Ovary (tissue), 7 donors: ENCODE measurements at regions not wholly inside any gene's neighbourhood (a gene's known extent, or its start where the extent isn't known, plus 50 kb on each side); places are given as distances from the start of the nearest gene placed in this dataset.

Source experiments
- DNase-seq, 5 donors: peaks; one replicate each; pipeline ENCODE4 v3.0.0-alpha.2; 2019 to 2020
- H3K27ac ChIP-seq, 2 donors: fragments of 200-600 bp; one replicate each; pipeline versions ENCODE4 v1.5.1 to v1.8.0; 2019 to 2022
- H3K27me3 ChIP-seq: fragments of 200-600 bp; one replicate; pipeline ENCODE4 v1.8.0; 2022
- H3K36me3 ChIP-seq: fragments of 200-600 bp; sonication (generic); one replicate; pipeline ENCODE4 v1.5.1; 2019
- H3K4me1 ChIP-seq: one replicate; pipeline ENCODE4 v1.8.1; 2013; ENCODE audit warnings: mild to moderate bottlenecking, moderate library complexity; ENCODE audit not compliant: insufficient read depth
- H3K4me3 ChIP-seq: fragments of 200-600 bp; sonication (generic); one replicate; pipeline ENCODE4 v1.5.1; 2017
- H3K9me3 ChIP-seq, 2 donors: fragments of 200-600 bp in 1 of 2; sonication (generic) in 1 of 2; one replicate each; pipeline versions ENCODE4 v1.5.1 to v1.8.1; 2013 to 2019; ENCODE audit warnings: mild to moderate bottlenecking in 1 of 2, moderate library complexity in 1 of 2
- EP300 ChIP-seq: sonication (generic); formaldehyde crosslinking; IDR thresholded peaks from one replicate; pipeline ENCODE4 v1.6.1; 2017; ENCODE audit warnings: antibody characterized with exemption
- POLR2A ChIP-seq: fragments of 450-650 bp; IDR thresholded peaks from one replicate; pipeline ENCODE4 v1.6.1; 2017; ENCODE audit warnings: antibody characterized with exemption, mild to moderate bottlenecking, moderate library complexity
- WGBS, 3 donors: extraction: QIAGEN DNeasy Blood & Tissue Kit in 1 of 3; methylation state at CpG; one replicate each; pipeline versions ENCODE4 v1.1.5 to v1.1.7; 2013 to 2017; 5-methylcytosine and 5-hydroxymethylcytosine counted together
- intact Hi-C, 4 donors: fragments of 100-400 bp; cut with DNase I; formaldehyde crosslinking; loops; one replicate each; pipeline versions ENCODE4 v1.11.0 to v1.15.1; 2022 to 2023
- TF ChIP-seq, protein P1 (sequence below), 3 donors: fragments of 450-650 bp in 2 of 3; fragments of 200-600 bp in 1 of 3; IDR thresholded peaks; one replicate each; pipeline versions ENCODE4 v1.5.1 to v1.8.0; 2016 to 2022; ENCODE audit warnings: antibody characterized with exemption in 3 of 3, mild to moderate bottlenecking in 1 of 3
- donor health status: DM: no; HTN: no; CAD: no; lungs with moderate emphysema.
- donor health status: DM: no; HTN: no; CAD: no.
- donor health status: Bipolar disorder and iron deficiency.
- donor health status: DM: no; HTN: no; CAD: no.
- donor health status: DM: yes; HTN: yes; CAD: no.

- 86 to 93% (median 90%) methylated on average over 4 of the region's 4 CpGs for WGBS, 3 donors
Measured at GRCh38 chr19:30703645-30704044, 331.5 kb downstream of the ZNF536 start.

GRCh38 chr19:30701178-30701577, 329.0 kb downstream of the ZNF536 start:
- Histone ChIP-seq H3K4me3 (no peak overlapping the region), H3K27ac (no peak overlapping the region), H3K9me3 (no peaks in the 10 kb centered on the region), H3K4me1 (no peaks in the 10 kb centered on the region), H3K36me3 (no peaks in the 10 kb centered on the region), H3K27me3 (no peaks in the 10 kb centered on the region)
- TF ChIP-seq, protein P1, sequence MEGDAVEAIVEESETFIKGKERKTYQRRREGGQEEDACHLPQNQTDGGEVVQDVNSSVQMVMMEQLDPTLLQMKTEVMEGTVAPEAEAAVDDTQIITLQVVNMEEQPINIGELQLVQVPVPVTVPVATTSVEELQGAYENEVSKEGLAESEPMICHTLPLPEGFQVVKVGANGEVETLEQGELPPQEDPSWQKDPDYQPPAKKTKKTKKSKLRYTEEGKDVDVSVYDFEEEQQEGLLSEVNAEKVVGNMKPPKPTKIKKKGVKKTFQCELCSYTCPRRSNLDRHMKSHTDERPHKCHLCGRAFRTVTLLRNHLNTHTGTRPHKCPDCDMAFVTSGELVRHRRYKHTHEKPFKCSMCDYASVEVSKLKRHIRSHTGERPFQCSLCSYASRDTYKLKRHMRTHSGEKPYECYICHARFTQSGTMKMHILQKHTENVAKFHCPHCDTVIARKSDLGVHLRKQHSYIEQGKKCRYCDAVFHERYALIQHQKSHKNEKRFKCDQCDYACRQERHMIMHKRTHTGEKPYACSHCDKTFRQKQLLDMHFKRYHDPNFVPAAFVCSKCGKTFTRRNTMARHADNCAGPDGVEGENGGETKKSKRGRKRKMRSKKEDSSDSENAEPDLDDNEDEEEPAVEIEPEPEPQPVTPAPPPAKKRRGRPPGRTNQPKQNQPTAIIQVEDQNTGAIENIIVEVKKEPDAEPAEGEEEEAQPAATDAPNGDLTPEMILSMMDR (IDR thresholded peaks at IDR 0.05), result no peak
- no peak for TF ChIP-seq EP300
- no peak for TF ChIP-seq POLR2A
- intact Hi-C loops, result no loop called here
- DNase-seq, result no peak
- 85 to 89% (median 86%) methylated on average over 2 of the region's 2 CpGs for WGBS, 3 donors

More at GRCh38 chr19:30703645-30704044, 331.5 kb downstream of the ZNF536 start:
- no peak for DNase-seq
- TF ChIP-seq EP300, result no peak
- TF ChIP-seq, protein P1 (IDR thresholded peaks at IDR 0.05), result no peak
- TF ChIP-seq POLR2A, result no peak
- intact Hi-C loops, result no loop called here
- no peak overlapping the region for H3K27ac ChIP-seq
- no peaks in the 10 kb centered on the region for H3K27me3 ChIP-seq
- no peak overlapping the region for H3K4me3 ChIP-seq
- no peaks in the 10 kb centered on the region for H3K36me3 ChIP-seq
- no peaks in the 10 kb centered on the region for H3K9me3 ChIP-seq
- no peaks in the 10 kb centered on the region for H3K4me1 ChIP-seq

- TF ChIP-seq, protein P1 (IDR thresholded peaks at IDR 0.05), result no peak
- TF ChIP-seq EP300, result no peak
- TF ChIP-seq POLR2A, result no peak
- no peaks in the 10 kb centered on the region for H3K36me3 ChIP-seq
- intact Hi-C loops, result no loop called here
- H3K4me3 ChIP-seq, result no peak overlapping the region
- DNase-seq, result no peak
- H3K27ac ChIP-seq, result no peak overlapping the region
- H3K9me3 ChIP-seq, result no peaks in the 10 kb centered on the region
- H3K27me3 ChIP-seq, result no peaks in the 10 kb centered on the region
- H3K4me1 ChIP-seq, result no peaks in the 10 kb centered on the region
- WGBS, 3 donors, result 96 to 99% (median 98%) methylated on average over 3 of the region's 3 CpGs
Measured at GRCh38 chr19:30699871-30700280, 327.7 kb downstream of the ZNF536 start.

GRCh38 chr19:30696514-30696913, 324.3 kb downstream of the ZNF536 start:
- Histone ChIP-seq H3K27me3 (no peaks in the 10 kb centered on the region), H3K4me1 (peaks cover 1% of the 10 kb centered on the region), H3K36me3 (no peaks in the 10 kb centered on the region), H3K27ac (no peak overlapping the region), H3K4me3 (no peak overlapping the region), H3K9me3 (no peaks in the 10 kb centered on the region)
- intact Hi-C loops, result no loop called here
- WGBS, 3 donors, result 69 to 77% (median 75%) methylated on average over 6 of the region's 6 CpGs
- TF ChIP-seq EP300 (no peak), POLR2A (no peak)
- TF ChIP-seq, protein P1 (IDR thresholded peaks at IDR 0.05), result no peak
- DNase-seq, result no peak
